Esophagus muscularis mucosa (tissue), 4 donors: ENCODE measurements at regions not wholly inside any gene's neighbourhood (a gene's known extent, or its start where the extent isn't known, plus 50 kb on each side); places are given as distances from the start of the nearest gene placed in this dataset.

ENCODE experiments used
- DNase-seq: peaks from one replicate; pipeline ENCODE4 v3.0.0-alpha.2; 2017; ENCODE audit errors: extremely low spot score
- H3K27ac ChIP-seq, 4 donors: fragments of 200-600 bp; sonication (generic); replicated peaks in 1 of 4; 1 replicate in 3 of 4; 2 replicates in 1 of 4; pipeline ENCODE4 v1.5.1; 2016 to 2019; ENCODE audit warnings: mild to moderate bottlenecking in 1 of 4
- H3K27me3 ChIP-seq, 4 donors: fragments of 200-600 bp; sonication (generic); one replicate each; pipeline versions ENCODE4 v1.5.1 to v1.6.0; 2016 to 2019
- H3K36me3 ChIP-seq, 4 donors: fragments of 200-600 bp; sonication (generic); one replicate each; pipeline ENCODE4 v1.5.1; 2016 to 2019
- H3K4me1 ChIP-seq, 4 donors: fragments of 200-600 bp; sonication (generic); one replicate each; pipeline ENCODE4 v1.5.1; 2016 to 2019
- H3K4me3 ChIP-seq, 4 donors: fragments of 200-600 bp; sonication (generic); 1 replicate in 2 of 4; 2 replicates in 2 of 4; pipeline ENCODE4 v1.5.1; 2016 to 2019; ENCODE audit warnings: mild to moderate bottlenecking in 4 of 4, moderate library complexity in 1 of 4
- H3K9me3 ChIP-seq, 4 donors: fragments of 200-600 bp; sonication (generic); 1 replicate in 3 of 4; 2 replicates in 1 of 4; pipeline ENCODE4 v1.5.1; 2016 to 2019
- CTCF ChIP-seq, 3 experiments: fragments of 200-600 bp in 2 of 3; fragments of 450-650 bp in 1 of 3; sonication (generic) in 2 of 3; IDR thresholded peaks; one replicate each; pipeline ENCODE4 v1.5.1; 2017 to 2019; ENCODE audit warnings: antibody characterized with exemption in 3 of 3, mild to moderate bottlenecking in 2 of 3, moderate library complexity in 1 of 3
- EP300 ChIP-seq: sonication (generic); formaldehyde crosslinking; IDR thresholded peaks from one replicate; pipeline ENCODE4 v1.6.1; 2017; ENCODE audit warnings: antibody characterized with exemption
- POLR2A ChIP-seq: fragments of 450-650 bp; IDR thresholded peaks from one replicate; pipeline ENCODE4 v1.6.1; 2017; ENCODE audit warnings: antibody characterized with exemption, moderate library complexity, mild to moderate bottlenecking, low read depth
- POLR2AphosphoS5 ChIP-seq, 2 donors: sonication (generic); formaldehyde crosslinking; IDR thresholded peaks; one replicate each; pipeline ENCODE4 v1.6.1; 2017; ENCODE audit warnings: antibody characterized with exemption in 2 of 2
- WGBS: methylation state at CpG from one replicate; pipeline ENCODE4 v1.1.5; 2018; 5-methylcytosine and 5-hydroxymethylcytosine counted together
- intact Hi-C: fragments of 100-400 bp; cut with DNase I; formaldehyde crosslinking; loops from one replicate; pipeline ENCODE4 v1.15.1; 2023

GRCh38 chr12:115213538-115214016 lies 529.6 kb upstream of the TBX3 start:
- no peak for DNase-seq
- Histone ChIP-seq H3K9me3 (no peaks in the 10 kb centered on the region), H3K4me1 (peaks cover 8 to 19% (median 13%) of the 10 kb centered on the region in 4 donors), H3K36me3 (no peaks in the 10 kb centered on the region), H3K27me3 (no peaks in the 10 kb centered on the region), H3K27ac (peak overlapping the region in 1 of 4 donors; percentile 15), H3K4me3 (no peak overlapping the region)
- 32% methylated on average over 6 of the region's 6 CpGs for WGBS
- intact Hi-C loops = no loop called here
- TF ChIP-seq POLR2A (no peak), EP300 (no peak), POLR2AphosphoS5 (IDR thresholded peaks at IDR 0.05) (no peak), CTCF (IDR thresholded peaks at IDR 0.05) (no peak)

GRCh38 chr12:115213118-115213517 lies 529.1 kb upstream of the TBX3 start:
- intact Hi-C loops = no loop called here
- DNase-seq = no peak
- H3K4me3 ChIP-seq = no peak overlapping the region
- no peaks in the 10 kb centered on the region for H3K27me3 ChIP-seq
- no peaks in the 10 kb centered on the region for H3K9me3 ChIP-seq
- 73% methylated on average over 1 of the region's 1 CpG for WGBS
- H3K27ac ChIP-seq = peak overlapping the region in 1 of 4 donors; percentile 12
- peaks cover 8 to 19% (median 13%) of the 10 kb centered on the region in 4 donors for H3K4me1 ChIP-seq
- no peak for TF ChIP-seq POLR2A
- TF ChIP-seq POLR2AphosphoS5 (IDR thresholded peaks at IDR 0.05) = no peak
- TF ChIP-seq EP300 = no peak
- no peaks in the 10 kb centered on the region for H3K36me3 ChIP-seq

GRCh38 chr12:115212356-115212755 lies 528.4 kb upstream of the TBX3 start:
- DNase-seq = no peak
- Histone ChIP-seq H3K36me3 (no peaks in the 10 kb centered on the region), H3K4me1 (peaks cover 8 to 19% (median 13%) of the 10 kb centered on the region in 4 donors), H3K9me3 (no peaks in the 10 kb centered on the region), H3K4me3 (no peak overlapping the region), H3K27me3 (no peaks in the 10 kb centered on the region), H3K27ac (no peak overlapping the region)
- TF ChIP-seq CTCF (IDR thresholded peaks at IDR 0.05) (no peak), EP300 (no peak), POLR2AphosphoS5 (IDR thresholded peaks at IDR 0.05) (no peak), POLR2A (no peak)
- 0% methylated on average over 1 of the region's 1 CpG for WGBS
- intact Hi-C loops = no loop called here

- WGBS = 54% methylated on average over 3 of the region's 3 CpGs
- H3K36me3 ChIP-seq = no peaks in the 10 kb centered on the region
- H3K9me3 ChIP-seq = no peaks in the 10 kb centered on the region
- no peak overlapping the region for H3K27ac ChIP-seq
- no peaks in the 10 kb centered on the region for H3K27me3 ChIP-seq
- intact Hi-C loops = no loop called here
- no peak overlapping the region for H3K4me3 ChIP-seq
- no peak for DNase-seq
- TF ChIP-seq EP300 = no peak
- no peak for TF ChIP-seq POLR2A
- TF ChIP-seq CTCF (IDR thresholded peaks at IDR 0.05) = no peak
- TF ChIP-seq POLR2AphosphoS5 (IDR thresholded peaks at IDR 0.05) = no peak
- peaks cover 8 to 19% (median 13%) of the 10 kb centered on the region in 4 donors for H3K4me1 ChIP-seq
Observed at GRCh38 chr12:115210533-115211252, 526.7 kb upstream of the TBX3 start.

- Histone ChIP-seq H3K4me3 (no peak overlapping the region), H3K9me3 (no peaks in the 10 kb centered on the region), H3K36me3 (no peaks in the 10 kb centered on the region), H3K27me3 (no peaks in the 10 kb centered on the region), H3K4me1 (peaks cover 8 to 19% (median 13%) of the 10 kb centered on the region in 4 donors), H3K27ac (no peak overlapping the region)
- intact Hi-C loops = no loop called here
- WGBS = 71% methylated on average over 8 of the region's 8 CpGs
- TF ChIP-seq POLR2AphosphoS5 (IDR thresholded peaks at IDR 0.05) (no peak), EP300 (no peak), CTCF (IDR thresholded peaks at IDR 0.05) (no peak), POLR2A (no peak)
- DNase-seq = no peak
Observed at GRCh38 chr12:115209230-115209629, 525.3 kb upstream of the TBX3 start.
